WI38 (cell line): ENCODE measurements at regions not wholly inside any gene's neighbourhood (a gene's known extent, or its start where the extent isn't known, plus 50 kb on each side); places are given as distances from the start of the nearest gene placed in this dataset.

Source experiments
- H3K4me3 ChIP-seq: 2 replicates; pipeline ENCODE4 v1.5.1; 2011; ENCODE audit warnings: low read depth, mild to moderate bottlenecking, control low read depth, low read length
- TF ChIP-seq, protein P1 (sequence below): IDR thresholded peaks from 2 replicates; pipeline ENCODE4 v1.5.1; 2012; ENCODE audit warnings: low read depth, mild to moderate bottlenecking, control low read depth, low read length

DNA sequence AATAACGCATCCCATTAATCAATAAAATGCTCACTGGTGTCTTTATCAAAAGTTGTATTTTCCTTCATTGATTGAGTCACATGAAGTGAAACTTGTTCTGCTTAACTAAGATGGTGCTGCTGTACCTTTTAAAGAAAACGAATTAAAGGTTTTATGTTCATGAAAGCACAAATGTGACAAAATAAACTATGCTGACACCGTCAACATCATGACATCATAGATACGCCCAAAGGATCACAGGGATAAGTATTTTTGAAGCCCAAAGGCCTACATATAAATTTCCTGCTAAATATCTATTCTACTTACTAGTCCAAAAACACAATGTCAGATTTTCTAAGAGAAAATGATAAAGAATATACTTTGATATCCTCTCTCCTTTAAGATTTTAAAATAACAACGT, 94.4 kb downstream of the FAM217A start:
- no peak overlapping the region for H3K4me3 ChIP-seq
- TF ChIP-seq, protein P1, sequence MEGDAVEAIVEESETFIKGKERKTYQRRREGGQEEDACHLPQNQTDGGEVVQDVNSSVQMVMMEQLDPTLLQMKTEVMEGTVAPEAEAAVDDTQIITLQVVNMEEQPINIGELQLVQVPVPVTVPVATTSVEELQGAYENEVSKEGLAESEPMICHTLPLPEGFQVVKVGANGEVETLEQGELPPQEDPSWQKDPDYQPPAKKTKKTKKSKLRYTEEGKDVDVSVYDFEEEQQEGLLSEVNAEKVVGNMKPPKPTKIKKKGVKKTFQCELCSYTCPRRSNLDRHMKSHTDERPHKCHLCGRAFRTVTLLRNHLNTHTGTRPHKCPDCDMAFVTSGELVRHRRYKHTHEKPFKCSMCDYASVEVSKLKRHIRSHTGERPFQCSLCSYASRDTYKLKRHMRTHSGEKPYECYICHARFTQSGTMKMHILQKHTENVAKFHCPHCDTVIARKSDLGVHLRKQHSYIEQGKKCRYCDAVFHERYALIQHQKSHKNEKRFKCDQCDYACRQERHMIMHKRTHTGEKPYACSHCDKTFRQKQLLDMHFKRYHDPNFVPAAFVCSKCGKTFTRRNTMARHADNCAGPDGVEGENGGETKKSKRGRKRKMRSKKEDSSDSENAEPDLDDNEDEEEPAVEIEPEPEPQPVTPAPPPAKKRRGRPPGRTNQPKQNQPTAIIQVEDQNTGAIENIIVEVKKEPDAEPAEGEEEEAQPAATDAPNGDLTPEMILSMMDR = no peak

DNA sequence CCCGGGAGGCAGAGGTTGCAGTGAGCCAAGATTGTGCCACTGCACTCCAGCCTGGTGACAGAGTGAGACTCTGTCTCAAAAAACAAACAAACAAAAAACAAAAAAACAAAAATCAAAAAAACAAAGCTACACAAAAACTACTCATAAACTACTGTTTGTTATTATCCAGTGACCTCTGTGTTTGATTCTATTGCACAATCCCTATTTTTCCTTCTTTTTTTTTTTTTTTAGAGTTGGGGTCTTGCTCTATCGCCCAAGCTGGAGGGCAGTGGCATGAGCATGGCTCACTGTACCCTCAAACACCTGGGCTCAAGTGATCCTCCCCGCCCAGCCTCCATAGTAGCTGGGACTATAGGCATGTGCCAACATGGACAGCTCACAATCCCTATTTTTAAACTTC, 92.7 kb downstream of the FAM217A start:
- TF ChIP-seq, protein P1 = no peak
- no peak overlapping the region for H3K4me3 ChIP-seq

DNA sequence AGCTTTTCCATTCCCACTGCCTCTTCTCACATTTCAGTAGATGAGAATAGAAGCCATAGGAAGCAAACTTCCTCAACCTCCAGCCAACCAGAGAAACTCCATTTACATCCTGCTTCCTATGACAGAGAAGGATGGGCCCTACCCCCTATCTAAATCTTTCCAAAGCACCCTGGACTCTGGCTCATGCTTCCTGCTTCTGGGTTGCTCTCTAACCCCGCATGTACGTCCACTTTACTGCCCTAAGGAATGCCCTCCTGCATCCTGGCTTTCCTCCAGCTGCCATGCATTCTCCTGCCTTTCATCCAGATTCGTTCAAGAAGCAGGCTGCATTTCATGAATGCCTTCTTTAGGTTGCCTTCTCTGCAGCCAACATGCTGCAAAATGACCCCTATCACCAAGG, 91.9 kb downstream of the FAM217A start:
- no peak overlapping the region for H3K4me3 ChIP-seq
- TF ChIP-seq, protein P1 = no peak

DNA sequence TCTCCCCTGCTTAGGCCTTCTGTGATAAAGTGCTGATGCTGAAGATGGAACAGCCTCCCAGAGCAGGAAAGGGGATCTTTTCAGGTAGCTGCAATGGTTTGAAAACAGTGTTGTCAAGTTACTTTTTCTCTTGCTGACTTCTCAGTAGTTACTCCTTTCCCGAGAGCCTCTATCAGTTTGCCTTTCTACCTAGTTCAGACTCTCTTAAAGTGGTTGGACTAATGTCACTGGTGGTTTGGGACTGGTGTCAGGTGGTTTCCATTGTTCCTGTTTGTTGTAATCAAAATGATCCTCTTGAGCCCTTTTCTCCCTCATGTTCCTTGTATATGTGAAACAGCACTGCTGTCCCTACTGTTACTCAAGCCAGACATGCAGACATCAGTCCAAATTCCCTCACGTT, 91.4 kb downstream of the FAM217A start:
- no peak overlapping the region for H3K4me3 ChIP-seq
- TF ChIP-seq, protein P1 = no peak

DNA sequence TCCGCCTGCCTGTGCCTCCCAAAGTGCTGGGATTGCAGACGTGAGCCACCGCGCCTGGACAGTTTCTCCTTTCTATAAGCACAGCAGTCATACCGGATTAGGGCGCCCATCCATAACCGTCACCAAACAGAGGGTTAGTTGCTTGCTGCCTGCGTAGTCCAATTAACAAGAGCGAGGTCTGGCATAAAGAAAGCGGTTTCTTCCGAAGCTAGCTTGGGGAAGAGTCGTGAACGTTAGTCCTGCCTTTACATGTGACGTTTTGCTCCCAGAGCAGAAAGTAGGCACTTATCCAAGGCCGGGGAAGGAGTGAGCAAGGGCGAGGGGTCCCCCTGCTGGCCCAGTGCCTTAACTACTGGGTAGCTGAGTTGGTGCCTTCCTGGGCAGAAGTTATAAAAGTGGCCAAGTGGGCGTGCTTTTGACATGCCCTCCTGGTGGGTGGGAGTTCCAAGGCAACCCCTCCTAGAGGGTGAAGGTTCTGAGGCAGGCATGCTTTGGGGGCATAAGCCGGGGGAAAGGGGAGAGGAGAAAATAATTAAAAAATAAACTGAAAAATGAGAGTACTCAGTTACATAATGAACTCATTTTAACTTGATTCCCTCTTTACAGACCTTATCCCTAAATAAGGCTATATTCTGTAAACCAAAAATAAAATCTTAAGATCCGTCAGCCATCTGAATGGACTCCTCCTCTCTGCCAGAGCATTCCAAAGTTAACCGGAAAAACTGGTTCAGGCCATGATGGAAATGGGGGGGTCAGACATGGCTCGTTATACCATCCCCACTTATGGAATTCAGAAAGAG, 88.0 kb downstream of the FAM217A start:
- TF ChIP-seq, protein P1 = peak; percentile 92
- peak overlapping the region; percentile 35 for H3K4me3 ChIP-seq

DNA sequence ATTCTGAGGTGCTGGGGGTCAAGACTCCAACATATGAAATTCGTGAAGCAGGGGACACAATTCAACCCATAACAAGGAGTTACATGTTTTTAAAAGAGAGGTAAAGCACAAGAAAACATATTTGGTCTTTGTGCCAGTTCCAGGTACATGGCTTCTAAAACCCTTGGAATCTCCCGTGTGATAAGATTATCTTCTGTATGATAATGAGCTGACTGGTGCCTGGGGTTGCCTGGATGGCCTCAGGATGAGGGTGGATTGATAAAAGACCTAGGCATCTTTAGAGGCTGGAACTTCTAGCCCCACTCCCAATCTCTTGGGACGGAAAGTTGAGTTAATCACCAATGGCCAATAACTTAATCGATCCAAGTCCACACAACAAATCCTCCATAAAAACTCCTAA, 87.0 kb downstream of the FAM217A start:
- TF ChIP-seq, protein P1 = no peak
- H3K4me3 ChIP-seq = no peak overlapping the region

DNA sequence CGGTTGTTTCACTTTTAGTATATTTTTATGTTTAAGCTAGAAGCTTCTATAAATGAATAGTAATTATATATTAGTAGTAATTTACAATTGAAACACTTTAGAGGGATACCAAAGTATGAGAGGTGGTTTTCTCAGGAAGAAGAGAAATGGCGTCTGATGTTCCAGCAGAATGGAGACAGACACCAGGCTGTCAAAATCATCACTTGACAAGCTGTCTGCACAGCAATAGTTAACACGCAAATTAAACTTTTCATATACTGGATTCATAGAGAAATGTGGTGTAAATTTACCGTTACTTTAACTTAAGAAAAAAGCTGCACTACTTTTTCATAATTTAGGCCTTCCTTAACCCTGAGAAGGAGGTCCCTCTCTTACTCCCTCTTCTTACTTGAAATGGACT, 82.6 kb downstream of the FAM217A start:
- TF ChIP-seq, protein P1 = no peak
- H3K4me3 ChIP-seq = no peak overlapping the region
